Embryonic facial prominence (tissue), 1 donor: ENCODE measurements at regions not wholly inside any gene's neighbourhood (a gene's known extent, or its start where the extent isn't known, plus 50 kb on each side); places are given as distances from the start of the nearest gene placed in this dataset.
"Not testable (repeated sequence)": the region's sequence is repeated elsewhere in the genome, so short reads cannot be mapped to it uniquely, and the experiment has no call there.

Experiments
- DNase-seq: peaks from one replicate; pipeline ENCODE4 v3.0.0-alpha.2; 2016; ENCODE audit errors: extremely low spot score

GRCh38 chr10:9898633-9899395 is 1118.9 kb upstream of the CELF2 start:
- no peak for DNase-seq

DNA sequence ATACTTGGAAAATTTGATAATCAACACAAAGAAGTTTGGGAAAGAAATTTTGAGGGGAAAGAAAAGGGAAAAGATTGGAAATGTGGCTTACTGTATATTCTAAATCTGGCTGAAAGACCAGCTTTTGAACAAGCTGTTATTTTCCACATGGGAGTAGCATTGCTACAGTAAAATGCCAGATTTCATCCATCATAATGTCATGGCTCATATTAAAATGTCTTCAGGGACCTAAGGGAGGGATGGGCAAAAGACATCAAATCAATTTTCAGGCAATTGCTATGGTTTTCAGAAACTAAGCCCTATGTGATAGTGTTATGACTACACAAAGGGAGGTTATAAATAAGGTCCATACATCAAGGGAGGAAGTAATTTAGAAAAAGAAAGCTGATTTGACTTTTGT is 1116.9 kb upstream of the CELF2 start:
- no peak for DNase-seq

DNA sequence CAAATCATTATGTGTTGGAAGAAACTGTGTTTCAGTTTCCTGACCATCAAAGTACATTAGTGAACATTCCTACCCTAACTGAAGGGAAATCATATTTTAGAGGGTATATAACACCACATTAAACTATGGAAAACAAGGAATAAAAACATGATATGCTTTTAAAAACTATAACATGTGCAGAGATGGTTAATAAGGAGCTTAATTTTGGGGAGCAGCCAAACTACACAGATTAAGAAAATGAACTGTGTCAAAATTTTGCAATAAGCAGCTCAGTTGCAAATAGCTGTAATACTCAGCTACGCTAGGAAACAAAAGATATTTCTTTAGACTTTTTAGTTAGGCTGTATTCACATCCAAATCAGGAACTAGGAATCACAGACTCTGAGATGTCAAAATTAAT is 1115.7 kb upstream of the CELF2 start:
- no peak for DNase-seq

DNA sequence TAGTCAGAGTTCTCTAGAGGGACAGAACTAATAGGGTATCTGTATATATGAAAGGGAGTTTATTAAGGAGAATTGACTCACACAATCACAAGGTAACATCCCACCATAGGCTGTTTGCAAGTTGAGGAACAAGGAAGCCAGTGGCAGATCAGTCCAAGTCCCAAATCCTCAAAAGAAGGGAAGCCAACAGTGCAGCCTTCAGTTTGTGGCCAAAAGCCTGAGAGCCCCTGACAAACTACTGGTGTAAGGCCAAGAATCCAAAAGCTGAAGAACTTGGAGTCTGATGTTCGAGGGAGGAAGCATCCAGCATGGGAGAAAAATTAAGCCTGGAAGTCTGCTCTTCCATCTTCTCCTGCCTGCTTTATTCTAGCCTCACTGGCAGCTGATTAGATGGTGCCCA is 1107.2 kb upstream of the CELF2 start:
- no peak for DNase-seq

- DNase-seq: no peak
These were observed 1106.2 kb upstream of the CELF2 start for GRCh38 chr10:9911488-9911887.

GRCh38 chr10:9913876-9914514 is 1103.7 kb upstream of the CELF2 start:
- no peak for DNase-seq

DNA sequence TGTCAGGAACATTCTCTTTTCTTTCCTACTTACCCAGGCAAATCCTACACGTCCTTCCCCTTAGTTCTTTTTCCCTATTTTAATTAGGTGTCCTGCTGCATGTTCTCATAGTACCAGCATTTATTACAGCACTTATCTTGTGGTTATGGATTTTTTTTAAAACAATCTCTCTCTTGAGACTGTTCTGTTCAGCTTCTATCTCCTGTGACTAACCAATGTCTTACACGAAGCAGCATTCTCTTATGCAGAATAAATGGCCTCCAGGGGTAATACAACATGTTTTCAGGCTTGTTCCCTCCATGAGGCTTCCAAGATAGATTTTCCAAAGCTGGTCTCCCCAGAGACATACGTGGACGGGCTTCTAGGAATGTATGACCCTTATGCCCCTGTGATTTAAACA is 1096.1 kb upstream of the CELF2 start:
- DNase-seq: no peak

DNA sequence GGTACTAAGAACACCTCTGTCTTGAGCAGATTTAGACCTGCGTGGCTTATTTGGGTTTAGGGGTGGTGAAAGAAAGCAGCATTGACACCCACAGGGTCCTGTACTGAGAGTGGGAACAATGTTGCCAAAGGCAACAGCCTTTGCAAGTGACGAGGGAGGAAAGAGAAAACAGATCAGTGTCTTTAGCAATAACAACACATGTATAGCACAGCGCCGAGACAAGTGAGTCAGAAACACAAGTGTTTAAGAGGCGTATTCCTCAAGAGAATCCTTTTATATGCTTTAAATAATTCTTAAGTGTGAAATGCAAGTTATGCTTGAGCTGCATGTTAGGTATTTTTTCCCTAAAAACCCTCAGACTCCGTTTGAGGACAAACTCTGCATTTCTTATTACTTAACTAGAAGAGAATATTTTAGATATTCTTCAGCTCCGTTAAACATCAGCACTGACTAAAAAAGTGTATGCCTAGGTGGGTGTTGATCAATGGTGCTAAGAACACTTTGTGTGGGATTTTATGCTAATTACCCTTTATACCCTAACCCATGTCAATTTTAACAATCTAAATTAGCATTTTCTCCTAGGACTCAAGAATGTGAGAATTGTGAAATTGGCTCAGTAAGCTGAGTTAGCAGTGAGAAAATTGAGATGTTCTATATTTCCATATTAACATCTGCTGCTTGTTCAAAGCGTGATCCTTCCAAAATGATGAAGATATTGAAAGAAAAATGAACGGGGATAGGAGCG is 1095.4 kb upstream of the CELF2 start:
- no peak for DNase-seq

DNA sequence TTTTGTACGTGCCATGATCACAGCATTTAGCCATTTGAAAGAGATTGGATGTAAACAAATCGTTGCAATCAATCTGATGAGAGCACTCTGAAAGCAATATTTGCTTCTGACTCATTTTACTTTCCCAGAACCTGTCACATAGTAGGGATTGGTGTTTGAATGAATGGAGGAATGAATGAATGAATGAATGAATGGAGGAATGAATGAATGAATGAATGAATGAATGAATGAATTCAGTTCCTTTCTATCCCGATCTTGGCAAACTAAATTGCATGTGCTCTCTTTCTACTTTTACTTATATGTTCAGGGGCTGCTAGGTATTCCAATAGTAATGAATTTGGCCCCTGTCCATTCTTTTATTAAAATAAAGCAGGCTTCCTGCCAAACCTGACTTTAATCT is 1091.7 kb upstream of the CELF2 start:
- no peak for DNase-seq

DNA sequence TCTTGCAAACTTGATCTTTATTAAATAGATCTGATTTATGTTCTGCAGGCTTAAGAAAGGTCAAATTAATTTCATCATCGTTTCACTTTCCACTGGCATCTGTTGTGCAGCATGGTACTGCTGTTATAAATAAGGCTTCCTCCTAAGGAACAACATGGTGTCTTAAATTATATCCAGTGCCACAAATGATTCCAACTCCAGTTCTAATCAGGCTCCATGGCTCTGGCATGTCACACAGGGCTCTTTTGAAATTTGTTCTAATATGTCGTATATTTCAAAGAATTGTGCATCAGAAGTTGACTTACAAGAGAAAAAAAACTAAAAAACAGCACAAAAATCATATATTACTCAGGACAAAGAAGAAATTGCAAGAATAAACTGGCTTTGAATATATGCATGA is 1090.8 kb upstream of the CELF2 start:
- no peak for DNase-seq

DNA sequence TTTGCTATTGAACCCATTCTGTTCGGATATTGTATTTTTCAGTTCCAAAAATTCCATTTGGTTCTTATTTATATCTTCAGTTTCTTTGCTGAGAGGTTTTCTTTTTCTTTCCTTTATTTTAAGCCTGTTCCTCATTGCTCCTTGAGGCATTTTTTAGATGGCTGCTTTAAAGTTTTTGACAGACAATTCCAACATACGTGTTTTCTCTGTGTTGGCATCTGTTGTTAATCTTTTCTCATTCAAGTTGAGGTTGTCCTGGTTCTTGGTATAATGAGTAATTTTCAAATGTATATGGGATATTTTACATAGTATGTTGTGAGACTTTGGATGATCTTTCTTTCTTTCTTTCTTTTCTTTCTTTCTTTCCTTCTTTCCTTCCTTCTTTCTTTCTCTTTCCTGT is 1078.0 kb upstream of the CELF2 start:
- no peak for DNase-seq

GRCh38 chr10:9944690-9945089 is 1073.0 kb upstream of the CELF2 start:
- no peak for DNase-seq

- DNase-seq: no peak
These were observed 1067.6 kb upstream of the CELF2 start for GRCh38 chr10:9950070-9950469.

DNA sequence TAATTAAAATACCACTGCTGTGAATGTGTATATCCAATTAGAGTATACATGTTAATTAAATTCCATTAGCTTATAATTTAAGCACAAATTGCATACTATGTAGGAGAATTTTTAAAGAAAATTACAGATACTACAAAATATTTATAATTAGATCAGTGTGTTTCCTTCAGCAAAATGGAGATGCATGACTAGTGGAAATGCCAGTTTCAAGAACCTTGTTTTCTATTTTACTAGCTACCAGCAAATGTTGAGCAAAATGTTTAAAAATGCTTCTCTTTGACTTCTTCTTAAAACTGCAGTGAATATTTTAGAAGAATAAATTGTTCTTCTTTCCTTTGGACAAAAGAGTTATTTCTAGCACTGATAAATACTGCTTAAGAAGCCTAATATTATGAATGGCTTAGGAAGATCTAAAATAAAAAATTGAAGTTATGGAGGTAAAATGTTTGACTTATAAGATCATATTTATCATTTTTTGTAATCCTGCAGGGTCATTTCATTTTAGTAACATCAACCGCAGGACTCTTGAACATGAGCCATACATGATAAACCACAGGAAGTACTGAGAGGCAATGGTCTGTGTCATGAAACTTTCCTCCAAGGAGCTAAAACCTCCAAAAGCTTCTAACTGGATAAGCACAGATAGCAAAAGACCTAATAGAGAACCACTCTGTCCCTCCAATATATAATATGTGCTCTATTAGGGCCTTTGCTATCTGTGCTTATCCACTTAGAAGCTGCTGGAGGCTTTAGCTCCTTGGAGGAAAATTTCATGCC is 1066.0 kb upstream of the CELF2 start:
- DNase-seq: no peak

GRCh38 chr10:9957351-9957750 is 1060.3 kb upstream of the CELF2 start:
- no peak for DNase-seq

DNA sequence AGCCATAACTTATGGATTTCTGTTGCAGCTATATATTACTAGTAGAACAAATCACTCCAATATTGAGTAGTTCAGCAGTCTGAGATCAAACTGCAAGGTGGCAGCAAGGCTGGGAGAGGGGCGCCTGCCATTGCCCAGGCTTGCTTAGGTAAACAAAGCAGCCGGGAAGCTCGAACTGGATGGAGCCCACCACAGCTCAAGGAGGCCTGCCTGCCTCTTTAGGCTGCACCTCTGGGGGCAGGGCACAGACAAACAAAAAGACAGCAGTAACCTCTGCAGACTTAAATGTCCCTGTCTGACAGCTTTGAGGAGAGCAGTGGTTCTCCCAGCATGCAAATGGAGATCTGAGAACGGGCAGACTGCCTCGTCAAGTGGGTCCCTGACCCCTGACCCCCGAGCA is 1059.8 kb upstream of the CELF2 start:
- not testable (repeated sequence) for DNase-seq

GRCh38 chr10:9965341-9965740 is 1052.3 kb upstream of the CELF2 start:
- no peak for DNase-seq

- DNase-seq: no peak
These were observed 1030.9 kb upstream of the CELF2 start for GRCh38 chr10:9986786-9987185.

DNA sequence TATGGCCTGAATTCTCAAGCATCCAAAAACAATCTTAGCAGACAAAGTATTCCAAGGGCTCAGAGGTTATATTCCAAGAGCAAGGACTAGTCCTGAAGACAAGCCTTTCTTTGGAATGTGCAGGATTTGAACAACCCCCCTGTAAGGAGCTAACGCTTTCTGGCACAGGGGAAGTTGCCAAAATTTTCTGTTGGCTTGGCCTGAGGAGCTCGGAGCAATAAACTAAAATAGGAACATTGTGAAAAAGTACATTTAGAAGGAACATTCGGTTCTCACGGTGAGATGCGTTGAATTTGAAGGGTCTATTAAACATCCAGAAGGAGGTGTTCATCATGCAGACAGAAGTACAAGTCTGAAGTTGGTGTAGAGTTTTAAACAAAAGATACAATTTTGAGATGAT is 1030.5 kb upstream of the CELF2 start:
- no peak for DNase-seq

- DNase-seq: peak; percentile 13
These were observed 1025.0 kb upstream of the CELF2 start for GRCh38 chr10:9992661-9993060.

GRCh38 chr10:9994131-9994530 is 1023.5 kb upstream of the CELF2 start:
- no peak for DNase-seq

GRCh38 chr10:9999627-10000026 is 1018.0 kb upstream of the CELF2 start:
- no peak for DNase-seq
